OCI-M1 (cell line): ENCODE measurements at regions not wholly inside any gene's neighbourhood (a gene's known extent, or its start where the extent isn't known, plus 50 kb on each side); places are given as distances from the start of the nearest gene placed in this dataset.
A peak's percentile ranks its signal among the peaks of the same experiment; 100 is the strongest.
"Not testable (repeated sequence)": the region's sequence is repeated elsewhere in the genome, so short reads cannot be mapped to it uniquely, and the experiment has no call there.

Experiments used
- DNase-seq: peaks from one replicate; lab custom pipeline; 2025; lab: John Stamatoyannopoulos, UW

GRCh38 chr7:24134535-24134934, 149.5 kb upstream of the NPY start:
- DNase-seq: no peak

GRCh38 chr7:24135003-24135817, 148.8 kb upstream of the NPY start:
- no peak for DNase-seq

GRCh38 chr7:24137338-24137737, 146.7 kb upstream of the NPY start:
- no peak for DNase-seq

- DNase-seq: no peak
These were observed 145.6 kb upstream of the NPY start for GRCh38 chr7:24138343-24138742.

- DNase-seq: no peak
These were observed 144.0 kb upstream of the NPY start for GRCh38 chr7:24140001-24140400.

GRCh38 chr7:24141874-24142509, 142.0 kb upstream of the NPY start:
- no peak for DNase-seq

- no peak for DNase-seq
These were observed 140.4 kb upstream of the NPY start for GRCh38 chr7:24143547-24143946.

GRCh38 chr7:24151944-24152343, 132.0 kb upstream of the NPY start:
- no peak for DNase-seq

- no peak for DNase-seq
These were observed 131.6 kb upstream of the NPY start for GRCh38 chr7:24152356-24152755.

GRCh38 chr7:24152877-24153472, 131.0 kb upstream of the NPY start:
- DNase-seq: no peak

GRCh38 chr7:24157666-24158065, 126.3 kb upstream of the NPY start:
- DNase-seq: no peak

GRCh38 chr7:24158975-24159374, 125.0 kb upstream of the NPY start:
- no peak for DNase-seq

- DNase-seq: no peak
These were observed 119.6 kb upstream of the NPY start for GRCh38 chr7:24164401-24164800.

GRCh38 chr7:24169077-24169624, 114.8 kb upstream of the NPY start:
- DNase-seq: peak; percentile 17

GRCh38 chr7:24171951-24172350, 112.0 kb upstream of the NPY start:
- DNase-seq: not testable (repeated sequence)

GRCh38 chr7:24172856-24173255, 111.1 kb upstream of the NPY start:
- DNase-seq: no peak

- no peak for DNase-seq
These were observed 108.4 kb upstream of the NPY start for GRCh38 chr7:24175603-24176002.

- DNase-seq: no peak
These were observed 105.0 kb upstream of the NPY start for GRCh38 chr7:24178811-24179570.

- DNase-seq: no peak
These were observed 92.6 kb upstream of the NPY start for GRCh38 chr7:24191362-24191761.

- DNase-seq: no peak
These were observed 91.9 kb upstream of the NPY start for GRCh38 chr7:24192053-24192452.

- DNase-seq: no peak
These were observed 91.3 kb upstream of the NPY start for GRCh38 chr7:24192691-24193090.

GRCh38 chr7:24197852-24198251, 86.1 kb upstream of the NPY start:
- no peak for DNase-seq
